Spleen (tissue), 7 donors: ENCODE measurements at regions not wholly inside any gene's neighbourhood (a gene's known extent, or its start where the extent isn't known, plus 50 kb on each side); places are given as distances from the start of the nearest gene placed in this dataset.

Source experiments
- POLR2A ChIP-seq, 3 donors: fragments of 450-650 bp; IDR thresholded peaks; one replicate each; pipeline ENCODE4 v1.5.1; 2017; ENCODE audit warnings: antibody characterized with exemption in 3 of 3, mild to moderate bottlenecking in 1 of 3
- POLR2AphosphoS5 ChIP-seq, 3 donors: sonication (generic); formaldehyde crosslinking; IDR thresholded peaks; one replicate each; pipeline ENCODE4 v1.5.1; 2017; ENCODE audit warnings: antibody characterized with exemption in 3 of 3
- TF ChIP-seq, protein P1 (sequence below), 11 experiments: fragments of 200-600 bp in 7 of 11; fragments of 450-650 bp in 4 of 11; sonication (generic) in 4 of 11; IDR thresholded peaks in 8 of 11; conservative IDR thresholded peaks in 3 of 11; 1 replicate in 7 of 11; 2 replicates in 4 of 11; pipeline versions ENCODE4 v1.4.0 to v1.8.0; 2016 to 2021; ENCODE audit warnings: antibody characterized with exemption in 11 of 11, inconsistent platforms in 4 of 11, mild to moderate bottlenecking in 1 of 11
- donor health status: DM: no; HTN: no; CAD: no; lungs with moderate emphysema.
- donor health status: DM: no; HTN: no; CAD: no.
- donor health status: DM: no; HTN: no; CAD: no.

DNA sequence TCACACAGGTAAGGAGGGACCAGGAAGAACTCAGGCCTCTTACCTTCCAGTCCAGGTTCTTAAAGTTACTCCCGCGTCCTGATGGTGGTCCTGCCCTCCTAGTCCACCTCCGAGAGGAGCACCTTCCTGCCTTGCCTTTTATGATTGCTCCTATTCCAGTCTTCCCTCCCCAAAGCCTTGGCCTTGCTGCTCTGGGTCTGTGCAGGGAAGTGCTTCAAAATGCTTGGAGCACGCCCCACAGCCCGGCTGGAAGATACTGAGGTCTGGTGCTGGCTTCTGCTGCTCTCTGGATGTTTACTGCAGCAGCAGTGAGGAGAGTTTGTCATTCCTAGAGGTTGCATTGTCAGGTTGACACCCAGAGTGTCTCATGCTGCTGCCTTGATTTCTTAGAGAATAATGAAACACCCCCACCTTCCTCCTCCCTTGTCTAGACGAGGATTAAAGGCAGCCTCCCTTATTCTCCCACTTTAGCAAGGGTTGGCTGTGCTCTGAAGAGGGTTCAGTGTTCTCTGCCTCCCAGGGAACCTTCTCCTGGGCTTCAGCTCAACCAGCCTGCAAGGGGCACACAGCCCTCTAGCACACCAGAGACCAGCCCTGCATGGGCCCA, 142.2 kb upstream of the CACNA1E start:
- TF ChIP-seq, protein P1, sequence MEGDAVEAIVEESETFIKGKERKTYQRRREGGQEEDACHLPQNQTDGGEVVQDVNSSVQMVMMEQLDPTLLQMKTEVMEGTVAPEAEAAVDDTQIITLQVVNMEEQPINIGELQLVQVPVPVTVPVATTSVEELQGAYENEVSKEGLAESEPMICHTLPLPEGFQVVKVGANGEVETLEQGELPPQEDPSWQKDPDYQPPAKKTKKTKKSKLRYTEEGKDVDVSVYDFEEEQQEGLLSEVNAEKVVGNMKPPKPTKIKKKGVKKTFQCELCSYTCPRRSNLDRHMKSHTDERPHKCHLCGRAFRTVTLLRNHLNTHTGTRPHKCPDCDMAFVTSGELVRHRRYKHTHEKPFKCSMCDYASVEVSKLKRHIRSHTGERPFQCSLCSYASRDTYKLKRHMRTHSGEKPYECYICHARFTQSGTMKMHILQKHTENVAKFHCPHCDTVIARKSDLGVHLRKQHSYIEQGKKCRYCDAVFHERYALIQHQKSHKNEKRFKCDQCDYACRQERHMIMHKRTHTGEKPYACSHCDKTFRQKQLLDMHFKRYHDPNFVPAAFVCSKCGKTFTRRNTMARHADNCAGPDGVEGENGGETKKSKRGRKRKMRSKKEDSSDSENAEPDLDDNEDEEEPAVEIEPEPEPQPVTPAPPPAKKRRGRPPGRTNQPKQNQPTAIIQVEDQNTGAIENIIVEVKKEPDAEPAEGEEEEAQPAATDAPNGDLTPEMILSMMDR (IDR thresholded peaks at IDR 0.05 in 8 of 11, conservative IDR thresholded peaks at IDR 0.05 in 3 of 11), result no peak
- TF ChIP-seq POLR2AphosphoS5 (IDR thresholded peaks at IDR 0.05) (no peak), POLR2A (IDR thresholded peaks at IDR 0.05) (no peak)
